ENCODE measurements at regions not wholly inside any gene's neighbourhood (a gene's known extent, or its start where the extent isn't known, plus 50 kb on each side); places are given as distances from the start of the nearest gene placed in this dataset.
"Not testable (repeated sequence)": the region's sequence is repeated elsewhere in the genome, so short reads cannot be mapped to it uniquely, and the experiment has no call there.

GRCh38 chr18:76709659-76710645 is 112.4 kb upstream of the ZNF236 start:
- DNase-seq (ENCODE audit: low read depth) = peak; percentile 41

DNA sequence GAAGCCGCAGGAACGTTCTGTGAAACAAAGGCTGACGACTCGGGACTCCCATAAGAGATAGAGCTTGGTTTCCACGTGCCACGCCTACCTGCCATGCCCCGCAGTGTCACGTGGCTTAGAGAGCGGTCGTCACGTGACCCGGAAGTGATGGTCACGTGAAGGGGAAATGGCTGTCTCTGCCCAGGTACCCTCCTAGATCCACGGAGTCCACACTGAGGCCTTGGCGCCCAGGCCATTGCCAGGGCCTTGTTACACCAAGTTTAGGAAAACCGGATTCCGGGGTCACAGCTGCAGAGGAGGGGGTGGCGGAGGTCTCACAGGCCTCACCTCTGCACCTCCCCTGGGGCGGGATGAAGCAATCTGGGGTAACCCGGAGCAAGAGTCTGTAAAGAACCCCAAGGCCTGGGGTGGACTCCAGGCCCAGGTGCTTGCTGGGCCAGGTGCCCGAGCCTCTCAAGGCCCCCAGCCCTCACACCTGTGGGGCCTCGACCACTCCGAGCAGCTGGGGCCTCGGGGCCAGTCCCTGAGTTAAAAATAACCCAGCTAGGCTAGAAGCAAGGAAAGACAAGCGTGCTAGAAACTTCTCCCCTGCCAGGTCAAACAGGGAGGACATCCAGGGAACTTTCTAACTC is 113.5 kb upstream of the ZNF236 start:
- Histone ChIP-seq H3K4me3 (ENCODE audit: low read depth, low read length) (no peak overlapping the region), H3K27me3 (ENCODE audit: control insufficient read depth, insufficient read depth, low read length) (no peaks in the 10 kb centered on the region), H3K36me3 (ENCODE audit: control insufficient read depth, insufficient read depth, low read length) (no peaks in the 10 kb centered on the region)
- DNase-seq (ENCODE audit: low read depth) = no peak
- TF ChIP-seq, protein P1, sequence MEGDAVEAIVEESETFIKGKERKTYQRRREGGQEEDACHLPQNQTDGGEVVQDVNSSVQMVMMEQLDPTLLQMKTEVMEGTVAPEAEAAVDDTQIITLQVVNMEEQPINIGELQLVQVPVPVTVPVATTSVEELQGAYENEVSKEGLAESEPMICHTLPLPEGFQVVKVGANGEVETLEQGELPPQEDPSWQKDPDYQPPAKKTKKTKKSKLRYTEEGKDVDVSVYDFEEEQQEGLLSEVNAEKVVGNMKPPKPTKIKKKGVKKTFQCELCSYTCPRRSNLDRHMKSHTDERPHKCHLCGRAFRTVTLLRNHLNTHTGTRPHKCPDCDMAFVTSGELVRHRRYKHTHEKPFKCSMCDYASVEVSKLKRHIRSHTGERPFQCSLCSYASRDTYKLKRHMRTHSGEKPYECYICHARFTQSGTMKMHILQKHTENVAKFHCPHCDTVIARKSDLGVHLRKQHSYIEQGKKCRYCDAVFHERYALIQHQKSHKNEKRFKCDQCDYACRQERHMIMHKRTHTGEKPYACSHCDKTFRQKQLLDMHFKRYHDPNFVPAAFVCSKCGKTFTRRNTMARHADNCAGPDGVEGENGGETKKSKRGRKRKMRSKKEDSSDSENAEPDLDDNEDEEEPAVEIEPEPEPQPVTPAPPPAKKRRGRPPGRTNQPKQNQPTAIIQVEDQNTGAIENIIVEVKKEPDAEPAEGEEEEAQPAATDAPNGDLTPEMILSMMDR (IDR thresholded peaks at IDR 0.05; ENCODE audit: insufficient read depth, low read length, severe bottlenecking) = no peak
- no peak for FAIRE-seq

More at GRCh38 chr18:76709659-76710645, 112.4 kb upstream of the ZNF236 start:
- no peaks in the 10 kb centered on the region for H3K36me3 ChIP-seq (ENCODE audit: control insufficient read depth, insufficient read depth, low read length)
- no peak overlapping the region for H3K4me3 ChIP-seq (ENCODE audit: low read depth, low read length)
- H3K27me3 ChIP-seq (ENCODE audit: control insufficient read depth, insufficient read depth, low read length) = no peaks in the 10 kb centered on the region
- peak; percentile 43 for FAIRE-seq
- TF ChIP-seq, protein P1 (IDR thresholded peaks at IDR 0.05; ENCODE audit: insufficient read depth, low read length, severe bottlenecking) = peak; percentile 81

DNA sequence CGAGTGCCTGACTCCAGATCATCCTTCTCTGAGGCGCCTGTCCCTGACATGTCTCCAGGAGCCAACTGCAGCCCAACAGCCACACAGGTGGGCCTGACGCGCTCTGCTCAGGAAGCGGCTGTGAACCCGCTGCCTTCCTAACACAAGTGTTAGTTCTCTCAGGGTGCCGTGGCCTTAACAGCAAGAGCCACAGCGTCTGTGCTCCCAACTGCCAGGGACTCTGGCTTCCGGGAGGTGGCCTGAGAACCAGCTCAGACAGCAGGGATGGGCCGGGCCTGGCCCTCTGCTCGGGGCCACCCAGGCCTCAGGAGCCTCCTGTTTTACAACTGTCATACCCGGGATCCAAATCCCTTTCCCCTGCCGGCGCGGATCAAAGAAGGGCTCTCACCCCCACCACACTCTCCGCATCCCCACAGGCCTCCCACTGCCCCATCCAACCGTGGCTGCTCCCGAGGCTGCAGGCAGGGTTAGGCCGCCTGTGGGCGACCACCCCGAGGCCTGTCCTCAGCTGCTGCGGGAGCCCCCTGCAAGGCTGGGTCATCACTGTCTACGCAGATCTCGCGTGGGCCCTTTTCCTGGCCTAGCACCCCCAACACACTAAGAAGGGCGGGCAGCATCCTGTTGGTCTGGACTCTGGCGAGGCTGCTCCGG is 114.2 kb upstream of the ZNF236 start:
- no peaks in the 10 kb centered on the region for H3K36me3 ChIP-seq (ENCODE audit: control insufficient read depth, insufficient read depth, low read length)
- H3K27me3 ChIP-seq (ENCODE audit: control insufficient read depth, insufficient read depth, low read length) = no peaks in the 10 kb centered on the region
- FAIRE-seq (no peak), DNase-seq (ENCODE audit: low read depth) (no peak)
- H3K4me3 ChIP-seq (ENCODE audit: low read depth, low read length) = no peak overlapping the region
- TF ChIP-seq, protein P1 (IDR thresholded peaks at IDR 0.05; ENCODE audit: insufficient read depth, low read length, severe bottlenecking) = no peak

DNA sequence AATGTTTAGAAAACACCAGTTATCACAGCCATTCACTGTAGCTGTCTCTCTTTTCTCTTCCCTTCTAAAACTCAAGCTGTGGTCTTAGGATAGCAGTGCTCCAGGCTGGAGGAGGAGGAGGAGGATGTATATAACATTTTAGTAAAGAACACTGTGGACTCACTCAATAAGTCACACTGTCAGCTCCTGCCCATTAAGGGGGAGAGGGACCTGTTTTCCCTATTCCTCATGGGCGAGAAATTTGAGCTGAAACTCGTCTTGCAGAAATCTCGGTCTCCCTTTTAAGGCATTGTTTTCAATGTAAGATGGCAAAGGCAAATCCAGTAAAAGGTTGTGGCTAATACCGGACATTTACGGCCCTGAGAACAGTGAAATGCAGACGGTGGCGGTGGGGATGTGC is 114.8 kb upstream of the ZNF236 start:
- no peaks in the 10 kb centered on the region for H3K27me3 ChIP-seq (ENCODE audit: control insufficient read depth, insufficient read depth, low read length)
- H3K4me3 ChIP-seq (ENCODE audit: low read depth, low read length) = no peak overlapping the region
- no peak for FAIRE-seq
- TF ChIP-seq, protein P1 (IDR thresholded peaks at IDR 0.05; ENCODE audit: insufficient read depth, low read length, severe bottlenecking) = no peak
- DNase-seq (ENCODE audit: low read depth) = no peak
- no peaks in the 10 kb centered on the region for H3K36me3 ChIP-seq (ENCODE audit: control insufficient read depth, insufficient read depth, low read length)

- DNase-seq (ENCODE audit: low read depth); FAIRE-seq; H3K36me3 ChIP-seq (ENCODE audit: control insufficient read depth, insufficient read depth, low read length); H3K4me3 ChIP-seq (ENCODE audit: low read depth, low read length); H3K27me3 ChIP-seq (ENCODE audit: control insufficient read depth, insufficient read depth, low read length): not testable (repeated sequence)
Observed at GRCh38 chr18:76704589-76704988, 117.8 kb upstream of the ZNF236 start.

- H3K36me3 ChIP-seq (ENCODE audit: control insufficient read depth, insufficient read depth, low read length) = no peaks in the 10 kb centered on the region
- DNase-seq (ENCODE audit: low read depth) (no peak), FAIRE-seq (no peak)
- TF ChIP-seq, protein P1 (IDR thresholded peaks at IDR 0.05; ENCODE audit: insufficient read depth, low read length, severe bottlenecking) = no peak
- H3K27me3 ChIP-seq (ENCODE audit: control insufficient read depth, insufficient read depth, low read length) = no peaks in the 10 kb centered on the region
- no peak overlapping the region for H3K4me3 ChIP-seq (ENCODE audit: low read depth, low read length)
Observed at GRCh38 chr18:76699923-76700322, 122.4 kb upstream of the ZNF236 start.
